SK-N-MC (cell line): ENCODE measurements at regions not wholly inside any gene's neighbourhood (a gene's known extent, or its start where the extent isn't known, plus 50 kb on each side); places are given as distances from the start of the nearest gene placed in this dataset.
A peak's percentile ranks its signal among the peaks of the same experiment; 100 is the strongest.

Experiments used
- DNase-seq: peaks from one replicate; pipeline ENCODE4 v3.0.0-alpha.2; 2011; ENCODE audit warnings: low read depth, low spot score
- H3K27ac ChIP-seq: fragments of 200-600 bp; sonication (generic); 2 replicates; pipeline ENCODE4 v1.5.1; 2016; ENCODE audit warnings: mixed run types
- H3K36me3 ChIP-seq: fragments of 200-600 bp; sonication (generic); 2 replicates; pipeline ENCODE4 v1.6.1; 2017; ENCODE audit warnings: antibody characterized with exemption, low read length, mixed read lengths; ENCODE audit not compliant: insufficient read depth
- H3K4me3 ChIP-seq: fragments of 200-600 bp; sonication (generic); 2 replicates; pipeline ENCODE4 v1.5.1; 2016
- H3K9ac ChIP-seq: fragments of 200-600 bp; sonication (generic); 2 replicates; pipeline ENCODE4 v1.8.0; 2017; ENCODE audit warnings: mixed run types, mixed read lengths; ENCODE audit not compliant: insufficient read length
- H3K9me3 ChIP-seq: fragments of 200-600 bp; sonication (generic); 2 replicates; pipeline ENCODE4 v1.6.1; 2017; ENCODE audit warnings: low read depth, mild to moderate bottlenecking, antibody characterized with exemption, low read length, moderate library complexity, mixed read lengths
- EZH2 ChIP-seq: fragments of 200-600 bp; sonication (generic); IDR thresholded peaks from one replicate; pipeline ENCODE4 v1.6.1; 2017; ENCODE audit warnings: antibody characterized with exemption
- FOXP2 ChIP-seq: optimal IDR thresholded peaks from 2 replicates; pipeline ENCODE3; 2011; ENCODE audit warnings: mild to moderate bottlenecking, moderate library complexity; ENCODE audit not compliant: insufficient read depth; ENCODE audit errors: extremely low read length, control extremely low read depth
- POLR2AphosphoS5 ChIP-seq: IDR thresholded peaks from 2 replicates; pipeline ENCODE4 v1.6.1; 2012; ENCODE audit warnings: mild to moderate bottlenecking, low read depth, low read length, borderline replicate concordance

- no peak for DNase-seq
- TF ChIP-seq EZH2 (no peak), FOXP2 (no peak), POLR2AphosphoS5 (no peak)
- Histone ChIP-seq H3K36me3 (no peaks in the 10 kb centered on the region), H3K9ac (no peak overlapping the region), H3K27ac (peak overlapping the region; percentile 89), H3K4me3 (0 out of 2 replicates have a peak overlapping the region, but pooled peaks have one; percentile 34), H3K9me3 (no peaks in the 10 kb centered on the region)
Observed at GRCh38 chr12:66059666-66060065, 70.9 kb downstream of the LLPH start.

- no peak for TF ChIP-seq POLR2AphosphoS5
- TF ChIP-seq FOXP2: no peak
- no peak for TF ChIP-seq EZH2
- H3K27ac ChIP-seq: peak overlapping the region; percentile 89
- 0 out of 2 replicates have a peak overlapping the region, but pooled peaks have one; percentile 34 for H3K4me3 ChIP-seq
- H3K36me3 ChIP-seq: no peaks in the 10 kb centered on the region
- peak overlapping the region; percentile 39 for H3K9ac ChIP-seq
- H3K9me3 ChIP-seq: no peaks in the 10 kb centered on the region
- DNase-seq: no peak
Observed at GRCh38 chr12:66058554-66058953, 72.0 kb downstream of the LLPH start.

GRCh38 chr12:66055837-66056319 lies 74.7 kb downstream of the LLPH start:
- Histone ChIP-seq H3K9ac (peak overlapping the region; percentile 60), H3K9me3 (no peaks in the 10 kb centered on the region), H3K27ac (peak overlapping the region; percentile 83), H3K36me3 (no peaks in the 10 kb centered on the region), H3K4me3 (peak overlapping the region; percentile 25)
- DNase-seq: no peak
- TF ChIP-seq EZH2 (no peak), FOXP2 (no peak), POLR2AphosphoS5 (no peak)

GRCh38 chr12:66052988-66053615 lies 77.4 kb downstream of the LLPH start:
- Histone ChIP-seq H3K9me3 (no peaks in the 10 kb centered on the region), H3K27ac (no peak overlapping the region), H3K36me3 (no peaks in the 10 kb centered on the region), H3K9ac (no peak overlapping the region), H3K4me3 (no peak overlapping the region)
- no peak for DNase-seq
- TF ChIP-seq EZH2: no peak
- no peak for TF ChIP-seq FOXP2
- no peak for TF ChIP-seq POLR2AphosphoS5

- TF ChIP-seq POLR2AphosphoS5 (no peak), EZH2 (no peak), FOXP2 (no peak)
- no peak for DNase-seq
- peak overlapping the region; percentile 71; the same call in 1 of the 2 replicates for H3K27ac ChIP-seq
- H3K9ac ChIP-seq: no peak overlapping the region
- H3K4me3 ChIP-seq: peak overlapping the region; percentile 24
- H3K36me3 ChIP-seq: no peaks in the 10 kb centered on the region
- H3K9me3 ChIP-seq: no peaks in the 10 kb centered on the region
Observed at GRCh38 chr12:66051361-66051760, 79.2 kb downstream of the LLPH start.

- H3K4me3 ChIP-seq: no peak overlapping the region; the same call in 1 of the 2 replicates
Observed at GRCh38 chr12:66050610-66051009, 79.9 kb downstream of the LLPH start.

GRCh38 chr12:66050283-66050576 lies 80.3 kb downstream of the LLPH start:
- no peaks in the 10 kb centered on the region for H3K9me3 ChIP-seq
- H3K27ac ChIP-seq: no peak overlapping the region
- no peak overlapping the region for H3K4me3 ChIP-seq
- H3K36me3 ChIP-seq: no peaks in the 10 kb centered on the region
- no peak for DNase-seq
- H3K9ac ChIP-seq: no peak overlapping the region
- TF ChIP-seq POLR2AphosphoS5 (no peak), EZH2 (no peak), FOXP2 (no peak)

More at GRCh38 chr12:66050610-66051009, 79.9 kb downstream of the LLPH start:
- DNase-seq: no peak
- no peak for TF ChIP-seq POLR2AphosphoS5
- TF ChIP-seq EZH2: no peak
- no peak for TF ChIP-seq FOXP2
- H3K36me3 ChIP-seq: no peaks in the 10 kb centered on the region
- H3K9me3 ChIP-seq: no peaks in the 10 kb centered on the region
- no peak overlapping the region for H3K27ac ChIP-seq
- no peak overlapping the region for H3K9ac ChIP-seq

- no peaks in the 10 kb centered on the region for H3K36me3 ChIP-seq
- DNase-seq: no peak
- TF ChIP-seq POLR2AphosphoS5: no peak
- TF ChIP-seq EZH2: no peak
- TF ChIP-seq FOXP2: no peak
- H3K27ac ChIP-seq: no peak overlapping the region
- H3K4me3 ChIP-seq: no peak overlapping the region
- H3K9me3 ChIP-seq: no peaks in the 10 kb centered on the region
- no peak overlapping the region for H3K9ac ChIP-seq
Observed at GRCh38 chr12:66049538-66050282, 80.8 kb downstream of the LLPH start.
